ENCODE measurements at regions not wholly inside any gene's neighbourhood (a gene's known extent, or its start where the extent isn't known, plus 50 kb on each side); places are given as distances from the start of the nearest gene placed in this dataset.

GRCh38 chr1:58316141-58316540 lies 230.4 kb downstream of the OMA1 start:
- TF ChIP-seq CTCF (conservative IDR thresholded peaks at IDR 0.05 in 1 of 2, IDR thresholded peaks at IDR 0.05 in 1 of 2; ENCODE audit: extremely low read depth in 1 of 2, insufficient read depth in 1 of 2, low read depth in 1 of 2, low read length in 2 of 2) (no peak), EZH2 (IDR thresholded peaks at IDR 0.05; ENCODE audit: borderline replicate concordance, low read length) (no peak)

Measured in mammary epithelial cell (primary cell).